A549 (cell line): ENCODE measurements at regions not wholly inside any gene's neighbourhood (a gene's known extent, or its start where the extent isn't known, plus 50 kb on each side); places are given as distances from the start of the nearest gene placed in this dataset.
A peak's percentile ranks its signal among the peaks of the same experiment; 100 is the strongest.

ENCODE experiments used
- ATAC-seq, 2 experiments: fragments of 200-7000 bp in 1 of 2; fragments of >200 bp in 1 of 2; cut with Nextera tagmentation in 1 of 2; cut with Tn5 transposase in 1 of 2; 3 replicates each; pipeline versions ENCODE4 v1.8.0 to v1.9.1; 2018 to 2020; ENCODE audit warnings: mild to moderate bottlenecking in 1 of 2, moderate library complexity in 1 of 2
- CTCF ChIA-PET: fragments of 300-600 bp; sonication (Branson Sonifier 250); formaldehyde crosslinking; extraction: SDS; loops from one replicate; lab custom pipeline; 2021; ENCODE audit warnings: antibody characterized with exemption, inconsistent platforms; lab: Yijun Ruan, JAX
- POLR2A ChIA-PET: fragments of 350-600 bp; formaldehyde crosslinking; extraction: SDS; loops from one replicate; lab custom pipeline; 2021; ENCODE audit warnings: antibody characterized with exemption, inconsistent platforms; lab: Yijun Ruan, JAX
- DNase-seq, 2 experiments: peaks; one replicate each; pipeline versions ENCODE4 v3.0.0 to v3.0.0-alpha.2; 2011 to 2016; ENCODE audit warnings: low read depth in 1 of 2, low spot score in 1 of 2
- FAIRE-seq: peaks from 2 replicates; lab custom pipeline; 2011; peaks lifted over from hg19 to GRCh38; lab: Jason Lieb, UNC
- H3K27ac ChIP-seq, 2 experiments: fragments of >200 bp; sonication (Bioruptor Twin); formaldehyde crosslinking; 3 replicates each; pipeline ENCODE4 v1.5.1; 2016 to 2017
- H3K4me1 ChIP-seq: fragments of >200 bp; sonication (Bioruptor Twin); formaldehyde crosslinking; 3 replicates; pipeline ENCODE4 v1.6.1; 2016
- H3K4me2 ChIP-seq: fragments of >200 bp; sonication (Bioruptor Twin); formaldehyde crosslinking; 3 replicates; pipeline ENCODE4 v1.6.1; 2016
- H3K4me3 ChIP-seq: fragments of >200 bp; sonication (Bioruptor Twin); formaldehyde crosslinking; 3 replicates; pipeline ENCODE4 v1.5.1; 2016
- H3K9me3 ChIP-seq: fragments of >200 bp; sonication (Bioruptor Twin); formaldehyde crosslinking; 3 replicates; pipeline ENCODE4 v1.6.1; 2016
- ATOH8 ChIP-seq: fragments of 250-450 bp; sonication (Bioruptor Pico); IDR thresholded peaks from 2 replicates; pipeline ENCODE4 v1.5.0; 2020; ENCODE audit warnings: low read depth, mild to moderate bottlenecking, moderate library complexity
- BCL3 ChIP-seq: fragments of >200 bp; sonication (Bioruptor Twin); formaldehyde crosslinking; IDR thresholded peaks from 3 replicates; pipeline ENCODE4 v1.6.1; 2016
- BHLHE40 ChIP-seq: IDR thresholded peaks from 2 replicates; pipeline ENCODE4 v1.6.1; 2012; ENCODE audit warnings: low read depth, low read length, inconsistent platforms
- CEBPB ChIP-seq, 2 experiments: fragments of >200 bp in 1 of 2; sonication (Bioruptor Twin) in 1 of 2; formaldehyde crosslinking in 1 of 2; IDR thresholded peaks; 2 replicates each; pipeline ENCODE4 v1.6.1; 2012 to 2016
- CHD2 ChIP-seq: fragments of 150-350 bp; IDR thresholded peaks from 2 replicates; pipeline ENCODE4 v1.6.1; 2014; ENCODE audit warnings: low read length; ENCODE audit not compliant: partially characterized antibody
- CHD4 ChIP-seq: fragments of 200-600 bp; sonication (generic); IDR thresholded peaks from 2 replicates; pipeline ENCODE4 v1.6.1; 2016; ENCODE audit warnings: antibody characterized with exemption, mild to moderate bottlenecking, borderline replicate concordance
- ELK1 ChIP-seq: fragments of 150-350 bp; IDR thresholded peaks from 2 replicates; pipeline ENCODE4 v1.6.1; 2014; ENCODE audit warnings: low read depth, mild to moderate bottlenecking, low read length
- EP300 ChIP-seq, 2 experiments: fragments of >200 bp; sonication (Bioruptor Twin); formaldehyde crosslinking; IDR thresholded peaks; 2 replicates in 1 of 2; 3 replicates in 1 of 2; pipeline ENCODE4 v1.6.1; 2016 to 2017
- ESRRA ChIP-seq: fragments of 150-350 bp; IDR thresholded peaks from 2 replicates; pipeline ENCODE4 v1.6.1; 2014; ENCODE audit warnings: mild to moderate bottlenecking, low read length, borderline replicate concordance
- HDAC2 ChIP-seq: fragments of 200-600 bp; sonication (generic); IDR thresholded peaks from 2 replicates; pipeline ENCODE4 v1.6.1; 2016
- HES2 ChIP-seq: fragments of >200 bp; sonication (Bioruptor Twin); formaldehyde crosslinking; IDR thresholded peaks from 2 replicates; pipeline ENCODE4 v1.6.1; 2016
- HEYL ChIP-seq: fragments of 250-450 bp; sonication (Bioruptor Pico); IDR thresholded peaks from 2 replicates; pipeline ENCODE4 v1.8.0; 2021; ENCODE audit warnings: mild to moderate bottlenecking, moderate library complexity
- HMGXB4 ChIP-seq: fragments of 250-450 bp; sonication (Bioruptor Pico); IDR thresholded peaks from 2 replicates; pipeline ENCODE4 v1.5.0; 2021; ENCODE audit warnings: mild to moderate bottlenecking, moderate library complexity, borderline replicate concordance
- HOXB5 ChIP-seq: fragments of 250-450 bp; sonication (Bioruptor Pico); IDR thresholded peaks from 2 replicates; pipeline ENCODE4 v1.5.0; 2020; ENCODE audit warnings: mild to moderate bottlenecking, moderate library complexity
- MAFK ChIP-seq: fragments of 450-650 bp; IDR thresholded peaks from 2 replicates; pipeline ENCODE4 v1.6.1; 2014; ENCODE audit not compliant: partially characterized antibody
- MAZ ChIP-seq: fragments of 150-350 bp; IDR thresholded peaks from 2 replicates; pipeline ENCODE4 v1.6.1; 2014; ENCODE audit warnings: antibody characterized with exemption, low read depth, low read length, borderline replicate concordance
- NFE2L2 ChIP-seq: fragments of 150-350 bp; conservative IDR thresholded peaks from 2 replicates; pipeline ENCODE4 v1.6.1; 2014; ENCODE audit warnings: low read length
- POLR2AphosphoS2 ChIP-seq: conservative IDR thresholded peaks from 2 replicates; pipeline ENCODE4 v1.6.1; 2012; ENCODE audit warnings: low read length, improper control_type of control experiment, inconsistent platforms
- RCOR1 ChIP-seq: fragments of 150-350 bp; IDR thresholded peaks from 2 replicates; pipeline ENCODE4 v1.6.1; 2014; ENCODE audit warnings: antibody characterized with exemption, low read length, low read depth
- REST ChIP-seq: fragments of 200-600 bp; sonication (generic); IDR thresholded peaks from 2 replicates; pipeline ENCODE4 v1.6.1; 2016; ENCODE audit warnings: antibody characterized with exemption, mild to moderate bottlenecking, moderate library complexity
- TFCP2L1 ChIP-seq: fragments of 250-450 bp; sonication (Bioruptor Pico); IDR thresholded peaks from 2 replicates; pipeline ENCODE4 v1.5.0; 2021; ENCODE audit warnings: mild to moderate bottlenecking
- ZSCAN20 ChIP-seq: fragments of 250-450 bp; sonication (Bioruptor Pico); IDR thresholded peaks from 2 replicates; pipeline ENCODE4 v1.8.0; 2022; ENCODE audit warnings: mild to moderate bottlenecking, moderate library complexity
- WGBS: methylation state at CpG from one replicate; pipeline ENCODE4 v1.1.6; 2017; ENCODE audit errors: missing lambda C conversion rate; 5-methylcytosine and 5-hydroxymethylcytosine counted together

GRCh38 chr5:123921193-123921592 lies 409.2 kb downstream of the CSNK1G3 start:
- no peaks in the 10 kb centered on the region for H3K9me3 ChIP-seq
- no peak overlapping the region for H3K4me2 ChIP-seq
- FAIRE-seq = no peak
- ChIA-PET CTCF (no interaction called here), POLR2A (no interaction called here)
- peaks cover 4% of the 10 kb centered on the region; the same call in 1 of the 3 replicates for H3K4me1 ChIP-seq
- no peak overlapping the region for H3K27ac ChIP-seq
- ATAC-seq = no peak
- no peak for DNase-seq
- no peak overlapping the region for H3K4me3 ChIP-seq
- TF ChIP-seq MAFK = peak; percentile 74
- TF ChIP-seq CHD4 = no peak
- TF ChIP-seq RCOR1 = no peak

GRCh38 chr5:123916345-123917121 lies 404.6 kb downstream of the CSNK1G3 start:
- ChIA-PET POLR2A (no interaction called here), CTCF (no interaction called here)
- peaks cover 4% of the 10 kb centered on the region; the same call in 1 of the 3 replicates for H3K4me1 ChIP-seq
- no peak for TF ChIP-seq HEYL (CRISPR knock-in tag)
- TF ChIP-seq BCL3 = no peak
- no peak for TF ChIP-seq REST
- no peak for TF ChIP-seq ELK1
- TF ChIP-seq HES2 = no peak
- TF ChIP-seq ESRRA = no peak
- no peak for TF ChIP-seq ZSCAN20 (CRISPR knock-in tag)
- no peak for TF ChIP-seq HMGXB4
- no peak for TF ChIP-seq HOXB5 (CRISPR knock-in tag)
- H3K4me3 ChIP-seq = no peak overlapping the region
- no peak overlapping the region for H3K27ac ChIP-seq
- DNase-seq (no peak), FAIRE-seq (no peak), ATAC-seq (no peak)
- peak overlapping the region; percentile 43 for H3K4me2 ChIP-seq
- 0 out of 3 replicates have a peak, but pooled peaks cover 5% of the 10 kb centered on the region for H3K9me3 ChIP-seq
- WGBS = 19% methylated on average over 8 of the region's 8 CpGs

GRCh38 chr5:123914333-123914732 lies 402.4 kb downstream of the CSNK1G3 start:
- CTCF ChIA-PET = no interaction called here
- POLR2A ChIA-PET = no interaction called here
- TF ChIP-seq TFCP2L1 (no peak), HDAC2 (no peak), ELK1 (no peak), CEBPB (IDR thresholded peaks at IDR 0.05) (no peak), BHLHE40 (no peak), POLR2AphosphoS2 (no peak), CHD2 (no peak), NFE2L2 (no peak), MAFK (no peak), ATOH8 (no peak), MAZ (no peak), EP300 (IDR thresholded peaks at IDR 0.05) (no peak)

More at GRCh38 chr5:123914333-123914732, 402.4 kb downstream of the CSNK1G3 start:
- ATAC-seq (no peak), DNase-seq (no peak), FAIRE-seq (no peak)
- 0 out of 3 replicates have a peak, but pooled peaks cover 5% of the 10 kb centered on the region for H3K9me3 ChIP-seq
- H3K27ac ChIP-seq = no peak overlapping the region
- H3K4me1 ChIP-seq = peaks cover 4% of the 10 kb centered on the region; the same call in 1 of the 3 replicates
- no peak overlapping the region for H3K4me3 ChIP-seq
- no peak overlapping the region for H3K4me2 ChIP-seq
- WGBS = 8% methylated on average over 1 of the region's 1 CpG
